ENCODE measurements at regions not wholly inside any gene's neighbourhood (a gene's known extent, or its start where the extent isn't known, plus 50 kb on each side); places are given as distances from the start of the nearest gene placed in this dataset.

DNA sequence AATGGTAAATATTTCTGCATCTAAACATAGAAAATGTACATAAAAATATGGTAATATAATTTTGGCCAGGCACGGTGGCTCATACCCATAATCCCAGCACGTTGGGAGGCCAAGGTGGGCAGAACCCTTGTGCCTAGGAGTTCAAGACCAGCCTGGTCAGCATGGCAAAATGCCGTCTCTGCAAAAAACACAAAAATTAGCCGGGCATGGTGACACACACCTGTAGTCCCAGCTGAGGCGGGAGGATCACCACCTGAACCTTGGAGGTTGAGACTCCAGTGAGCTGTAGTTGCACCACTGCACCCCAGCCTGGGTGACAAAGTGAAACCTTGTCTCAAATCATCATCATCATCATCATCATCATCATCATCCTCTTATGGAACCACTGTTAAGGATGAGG is 230.6 kb upstream of the NCAM1 start:
- POLR2A ChIA-PET, result no interaction called here
- TF ChIP-seq, protein P1, sequence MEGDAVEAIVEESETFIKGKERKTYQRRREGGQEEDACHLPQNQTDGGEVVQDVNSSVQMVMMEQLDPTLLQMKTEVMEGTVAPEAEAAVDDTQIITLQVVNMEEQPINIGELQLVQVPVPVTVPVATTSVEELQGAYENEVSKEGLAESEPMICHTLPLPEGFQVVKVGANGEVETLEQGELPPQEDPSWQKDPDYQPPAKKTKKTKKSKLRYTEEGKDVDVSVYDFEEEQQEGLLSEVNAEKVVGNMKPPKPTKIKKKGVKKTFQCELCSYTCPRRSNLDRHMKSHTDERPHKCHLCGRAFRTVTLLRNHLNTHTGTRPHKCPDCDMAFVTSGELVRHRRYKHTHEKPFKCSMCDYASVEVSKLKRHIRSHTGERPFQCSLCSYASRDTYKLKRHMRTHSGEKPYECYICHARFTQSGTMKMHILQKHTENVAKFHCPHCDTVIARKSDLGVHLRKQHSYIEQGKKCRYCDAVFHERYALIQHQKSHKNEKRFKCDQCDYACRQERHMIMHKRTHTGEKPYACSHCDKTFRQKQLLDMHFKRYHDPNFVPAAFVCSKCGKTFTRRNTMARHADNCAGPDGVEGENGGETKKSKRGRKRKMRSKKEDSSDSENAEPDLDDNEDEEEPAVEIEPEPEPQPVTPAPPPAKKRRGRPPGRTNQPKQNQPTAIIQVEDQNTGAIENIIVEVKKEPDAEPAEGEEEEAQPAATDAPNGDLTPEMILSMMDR (IDR thresholded peaks at IDR 0.05), result no peak
- Histone ChIP-seq H3K9me3 (ENCODE audit: control insufficient read depth in 1 of 2, insufficient read depth in 1 of 2, low read length in 2 of 2) (no peaks in the 10 kb centered on the region), H3K4me3 (ENCODE audit: low read length) (no peak overlapping the region), H3K4me1 (ENCODE audit: insufficient read depth, low read length) (no peaks in the 10 kb centered on the region), H3K27me3 (ENCODE audit: control insufficient read depth in 1 of 2, insufficient read depth in 2 of 2, low read length in 2 of 2) (no peaks in the 10 kb centered on the region), H3K36me3 (ENCODE audit: insufficient read depth, low read length) (no peaks in the 10 kb centered on the region), H3K27ac (ENCODE audit: low read depth in 1 of 2, low read length in 2 of 2) (no peak overlapping the region)
- ATAC-seq (ENCODE audit: poor library complexity) (no peak), DNase-seq (no peak)
- Mint-ChIP-seq H3K27me3 (peaks cover 11% of the 10 kb centered on the region), H3K9me3 (no peaks in the 10 kb centered on the region), H3K4me1 (ENCODE audit: low read depth) (no peaks in the 10 kb centered on the region), H3K27ac (no peak overlapping the region), H3K36me3 (ENCODE audit: low read depth) (no peaks in the 10 kb centered on the region), H3K4me3 (no peak overlapping the region)
- CTCF ChIA-PET, result no interaction called here
- intact Hi-C loops (cut with DNase I, micrococcal nuclease), result no loop called here

DNA sequence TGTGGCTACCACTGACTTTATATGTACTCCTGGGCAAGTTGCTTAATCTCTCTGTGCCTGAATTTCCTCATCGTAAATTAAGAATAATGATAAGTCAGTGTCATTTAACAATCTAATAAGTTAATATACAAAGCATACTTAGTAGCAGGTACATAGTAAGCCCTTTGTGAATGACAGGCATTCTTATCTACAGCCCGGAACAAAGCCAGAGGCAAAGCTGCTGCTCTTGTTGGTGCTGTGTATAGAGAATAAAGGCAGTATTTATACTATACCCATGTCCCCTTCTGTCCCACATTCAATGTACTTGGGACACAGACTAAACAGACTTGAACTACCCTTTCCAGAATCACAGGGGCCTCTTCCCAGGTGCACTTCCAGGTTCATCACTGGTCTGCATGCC is 229.7 kb upstream of the NCAM1 start:
- Mint-ChIP-seq H3K36me3 (ENCODE audit: low read depth) (no peaks in the 10 kb centered on the region), H3K27ac (no peak overlapping the region), H3K4me1 (ENCODE audit: low read depth) (no peaks in the 10 kb centered on the region), H3K9me3 (no peaks in the 10 kb centered on the region), H3K4me3 (no peak overlapping the region), H3K27me3 (peaks cover 5% of the 10 kb centered on the region)
- Histone ChIP-seq H3K36me3 (ENCODE audit: insufficient read depth, low read length) (no peaks in the 10 kb centered on the region), H3K27me3 (ENCODE audit: control insufficient read depth in 1 of 2, insufficient read depth in 2 of 2, low read length in 2 of 2) (no peaks in the 10 kb centered on the region), H3K27ac (ENCODE audit: low read depth in 1 of 2, low read length in 2 of 2) (no peak overlapping the region), H3K4me3 (ENCODE audit: low read length) (no peak overlapping the region), H3K9me3 (ENCODE audit: control insufficient read depth in 1 of 2, insufficient read depth in 1 of 2, low read length in 2 of 2) (no peaks in the 10 kb centered on the region), H3K4me1 (ENCODE audit: insufficient read depth, low read length) (no peaks in the 10 kb centered on the region)
- ATAC-seq (ENCODE audit: poor library complexity) (no peak), DNase-seq (no peak)
- TF ChIP-seq, protein P1 (IDR thresholded peaks at IDR 0.05), result no peak
- intact Hi-C loops (cut with DNase I, micrococcal nuclease), result no loop called here
- ChIA-PET POLR2A (no interaction called here), CTCF (no interaction called here)

DNA sequence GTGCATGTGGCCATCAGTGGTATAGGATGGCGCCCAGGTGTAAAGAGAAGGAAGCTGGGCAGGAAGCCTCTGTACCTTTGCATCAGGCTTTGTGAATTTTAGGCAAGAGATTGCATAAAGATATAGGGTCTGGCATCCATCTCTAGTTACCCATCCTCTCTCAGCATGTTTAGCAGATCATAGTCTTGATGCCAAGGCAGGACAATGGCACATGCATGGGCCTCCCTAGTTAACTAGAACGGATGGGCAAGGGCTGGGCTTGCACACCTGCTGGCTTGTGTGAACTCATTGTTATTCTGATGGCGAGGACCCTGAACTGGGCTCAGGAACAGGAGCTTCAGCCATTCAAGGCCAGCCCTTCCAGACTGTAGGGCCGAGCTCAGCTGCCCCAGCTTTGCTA is 229.2 kb upstream of the NCAM1 start:
- intact Hi-C loops (cut with DNase I, micrococcal nuclease), result no loop called here
- Histone ChIP-seq H3K27me3 (ENCODE audit: control insufficient read depth in 1 of 2, insufficient read depth in 2 of 2, low read length in 2 of 2) (no peaks in the 10 kb centered on the region), H3K9me3 (ENCODE audit: control insufficient read depth in 1 of 2, insufficient read depth in 1 of 2, low read length in 2 of 2) (no peaks in the 10 kb centered on the region), H3K4me3 (ENCODE audit: low read length) (no peak overlapping the region), H3K4me1 (ENCODE audit: insufficient read depth, low read length) (no peaks in the 10 kb centered on the region), H3K36me3 (ENCODE audit: insufficient read depth, low read length) (no peaks in the 10 kb centered on the region), H3K27ac (ENCODE audit: low read depth in 1 of 2, low read length in 2 of 2) (no peak overlapping the region)
- H3K36me3 Mint-ChIP-seq (ENCODE audit: low read depth), result no peaks in the 10 kb centered on the region
- TF ChIP-seq, protein P1 (IDR thresholded peaks at IDR 0.05), result no peak
- no peaks in the 10 kb centered on the region for H3K4me1 Mint-ChIP-seq (ENCODE audit: low read depth)
- H3K9me3 Mint-ChIP-seq, result no peaks in the 10 kb centered on the region
- POLR2A ChIA-PET, result no interaction called here
- CTCF ChIA-PET, result no interaction called here
- H3K4me3 Mint-ChIP-seq, result no peak overlapping the region
- ATAC-seq (ENCODE audit: poor library complexity), result no peak
- H3K27me3 Mint-ChIP-seq, result no peaks in the 10 kb centered on the region
- no peak overlapping the region for H3K27ac Mint-ChIP-seq
- DNase-seq, result no peak

Measured in CD4-positive, alpha-beta T cell (primary cell).